ENCODE measurements at regions not wholly inside any gene's neighbourhood (a gene's known extent, or its start where the extent isn't known, plus 50 kb on each side); places are given as distances from the start of the nearest gene placed in this dataset.

- Mint-ChIP-seq H3K4me3 (no peak overlapping the region), H3K4me1 (peaks cover 3% of the 10 kb centered on the region), H3K9me3 (no peaks in the 10 kb centered on the region), H3K27me3 (ENCODE audit: insufficient read depth) (peaks cover 5% of the 10 kb centered on the region), H3K36me3 (ENCODE audit: low read depth) (no peaks in the 10 kb centered on the region), H3K27ac (no peak overlapping the region)
- H3K4me3 ChIP-seq (ENCODE audit: low read length), result no peak overlapping the region
- no peak overlapping the region for H3K27ac ChIP-seq (ENCODE audit: low read depth, low read length)
- no peak overlapping the region for H3K9ac ChIP-seq (ENCODE audit: extremely low read depth, low read length, poor library complexity, severe bottlenecking)
- H3K36me3 ChIP-seq (ENCODE audit: control insufficient read depth, insufficient read depth, low read length), result no peaks in the 10 kb centered on the region
- H3K9me3 ChIP-seq (ENCODE audit: control insufficient read depth, low read length), result no peaks in the 10 kb centered on the region
- no peaks in the 10 kb centered on the region for H3K4me1 ChIP-seq (ENCODE audit: control insufficient read depth, insufficient read depth, low read length)
- H3K27me3 ChIP-seq (ENCODE audit: control insufficient read depth, insufficient read depth, low read length, poor library complexity, severe bottlenecking), result no peaks in the 10 kb centered on the region
- no peak for TF ChIP-seq CTCF (conservative IDR thresholded peaks at IDR 0.05)
- 94 to 96% methylated on average over 3 to 5 of the region's 5 CpGs for WGBS, 2 experiments (ENCODE audit: insufficient coverage in 1 of 2, insufficient read length in 1 of 2)
- DNase-seq, result no peak
These were observed 334.9 kb downstream of the C12orf75 start for GRCh38 chr12:105665366-105665765.

DNA sequence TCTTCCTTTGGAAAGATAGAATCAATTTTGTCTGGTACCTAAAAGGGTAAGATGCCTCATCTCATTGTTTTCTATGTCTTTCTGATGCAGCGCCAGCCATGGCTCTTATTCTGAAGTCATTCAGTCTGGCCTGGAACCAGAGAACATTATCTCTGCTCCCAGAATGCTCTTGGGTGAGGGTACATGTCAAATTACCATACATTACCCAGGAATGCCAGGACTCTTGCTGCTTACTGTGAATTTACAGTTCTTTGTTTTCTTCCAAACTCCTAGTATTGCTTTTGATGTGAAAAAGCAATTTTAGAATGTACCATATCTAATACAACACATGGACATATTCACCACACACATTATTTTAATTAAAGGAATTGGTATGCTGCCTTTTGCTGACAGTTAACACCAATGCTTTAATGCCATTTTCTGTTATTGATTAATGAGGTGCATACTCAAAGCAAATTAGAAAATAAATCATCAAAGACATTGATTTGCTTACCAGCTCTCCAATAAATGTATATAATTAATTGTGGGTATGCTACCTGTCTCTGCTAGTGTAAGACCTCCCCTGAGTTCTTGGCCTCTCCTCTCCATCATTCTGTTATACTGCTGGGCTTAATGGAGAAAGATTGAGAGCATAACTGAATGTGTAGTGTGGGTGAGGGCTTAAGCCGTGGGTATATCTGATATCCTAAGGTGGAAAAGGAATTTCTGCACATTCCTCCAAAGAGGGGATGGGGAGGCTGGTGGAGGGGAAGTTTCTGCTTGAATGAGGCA, 337.7 kb downstream of the C12orf75 start:
- no peak for TF ChIP-seq CTCF (conservative IDR thresholded peaks at IDR 0.05)
- no peak overlapping the region for H3K27ac Mint-ChIP-seq
- no peak overlapping the region for H3K4me3 ChIP-seq (ENCODE audit: low read length)
- H3K9me3 Mint-ChIP-seq, result no peaks in the 10 kb centered on the region
- no peak overlapping the region for H3K27ac ChIP-seq (ENCODE audit: low read depth, low read length)
- no peaks in the 10 kb centered on the region for H3K36me3 Mint-ChIP-seq (ENCODE audit: low read depth)
- H3K4me1 ChIP-seq (ENCODE audit: control insufficient read depth, insufficient read depth, low read length), result no peaks in the 10 kb centered on the region
- H3K9ac ChIP-seq (ENCODE audit: extremely low read depth, low read length, poor library complexity, severe bottlenecking), result no peak overlapping the region
- no peaks in the 10 kb centered on the region for H3K36me3 ChIP-seq (ENCODE audit: control insufficient read depth, insufficient read depth, low read length)
- peaks cover 5% of the 10 kb centered on the region for H3K27me3 Mint-ChIP-seq (ENCODE audit: insufficient read depth)
- 88 to 95% methylated on average over 1 to 2 of the region's 2 CpGs for WGBS, 2 experiments (ENCODE audit: insufficient coverage in 1 of 2, insufficient read length in 1 of 2)
- no peak overlapping the region for H3K4me3 Mint-ChIP-seq
- no peaks in the 10 kb centered on the region for H3K9me3 ChIP-seq (ENCODE audit: control insufficient read depth, low read length)
- H3K27me3 ChIP-seq (ENCODE audit: control insufficient read depth, insufficient read depth, low read length, poor library complexity, severe bottlenecking), result no peaks in the 10 kb centered on the region
- H3K4me1 Mint-ChIP-seq, result peaks cover 3% of the 10 kb centered on the region
- DNase-seq, result no peak

- H3K27me3 ChIP-seq (ENCODE audit: control insufficient read depth, insufficient read depth, low read length, poor library complexity, severe bottlenecking), result no peaks in the 10 kb centered on the region
- H3K27ac Mint-ChIP-seq, result no peak overlapping the region
- no peak overlapping the region for H3K4me3 ChIP-seq (ENCODE audit: low read length)
- no peaks in the 10 kb centered on the region for H3K36me3 Mint-ChIP-seq (ENCODE audit: low read depth)
- no peak overlapping the region for H3K9ac ChIP-seq (ENCODE audit: extremely low read depth, low read length, poor library complexity, severe bottlenecking)
- H3K9me3 Mint-ChIP-seq, result no peaks in the 10 kb centered on the region
- H3K27me3 Mint-ChIP-seq (ENCODE audit: insufficient read depth), result peaks cover under 1% of the 10 kb centered on the region
- TF ChIP-seq CTCF (conservative IDR thresholded peaks at IDR 0.05), result no peak
- no peaks in the 10 kb centered on the region for H3K4me1 ChIP-seq (ENCODE audit: control insufficient read depth, insufficient read depth, low read length)
- H3K4me1 Mint-ChIP-seq, result peaks cover 3% of the 10 kb centered on the region
- H3K4me3 Mint-ChIP-seq, result no peak overlapping the region
- no peaks in the 10 kb centered on the region for H3K36me3 ChIP-seq (ENCODE audit: control insufficient read depth, insufficient read depth, low read length)
- DNase-seq, result no peak
- H3K9me3 ChIP-seq (ENCODE audit: control insufficient read depth, low read length), result no peaks in the 10 kb centered on the region
- H3K27ac ChIP-seq (ENCODE audit: low read depth, low read length), result no peak overlapping the region
These were observed 340.2 kb downstream of the C12orf75 start for GRCh38 chr12:105670672-105671071.

Data from endodermal cell (in vitro differentiated cells).